ENCODE measurements at regions not wholly inside any gene's neighbourhood (a gene's known extent, or its start where the extent isn't known, plus 50 kb on each side); places are given as distances from the start of the nearest gene placed in this dataset.
"Not testable (repeated sequence)": the region's sequence is repeated elsewhere in the genome, so short reads cannot be mapped to it uniquely, and the experiment has no call there.

DNA sequence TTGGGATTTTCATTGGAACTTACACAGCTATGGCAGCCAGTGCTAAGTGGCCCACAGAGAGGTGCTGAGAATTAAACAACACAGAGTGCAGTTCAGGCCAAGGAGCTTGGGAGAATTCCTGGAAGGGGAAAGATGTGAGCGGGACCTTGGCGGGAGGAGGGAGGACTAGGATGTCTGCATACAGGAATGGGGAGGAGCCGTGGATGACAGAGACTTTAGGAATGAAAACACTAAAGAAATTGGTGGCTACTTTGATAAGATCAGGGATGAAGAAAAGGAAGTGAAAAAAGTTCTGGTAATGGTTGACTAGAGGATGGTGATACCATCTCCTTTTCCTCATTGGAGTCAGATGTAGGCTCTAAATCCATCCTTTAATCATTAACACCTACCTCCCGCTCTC is 234.2 kb upstream of the FZD8 start:
- no peak for DNase-seq

DNA sequence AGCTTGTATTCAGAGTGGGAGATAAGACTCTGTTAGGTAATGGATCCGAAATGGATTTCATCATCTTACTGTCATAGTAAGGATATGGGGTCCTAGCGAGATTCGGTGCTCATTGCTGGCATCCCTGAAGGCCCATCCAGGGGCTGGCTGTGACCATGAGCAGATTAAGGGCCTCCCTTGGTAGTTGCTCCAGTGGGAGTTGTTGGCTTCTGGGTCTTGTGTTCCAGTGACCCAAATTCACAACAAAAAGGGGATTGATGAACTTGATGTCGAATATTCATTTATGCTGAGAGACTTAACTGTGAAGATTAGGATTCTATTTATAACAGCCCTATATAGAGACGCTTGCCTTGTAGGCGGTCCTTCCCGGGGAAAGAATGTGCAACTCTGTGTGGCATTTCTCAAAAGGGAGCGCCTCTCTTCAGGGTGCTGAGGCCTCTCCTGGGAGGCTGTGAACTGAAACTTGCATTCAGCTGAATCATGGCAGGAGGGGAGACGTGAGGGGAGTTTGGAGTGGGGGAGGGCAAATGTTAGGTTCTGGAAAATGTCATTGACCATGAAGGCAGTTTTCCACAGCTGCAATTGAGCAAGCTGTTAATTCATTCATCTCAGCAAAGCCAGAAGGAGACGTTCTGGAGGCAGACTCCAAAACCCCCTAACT is 233.1 kb upstream of the FZD8 start:
- no peak for DNase-seq

DNA sequence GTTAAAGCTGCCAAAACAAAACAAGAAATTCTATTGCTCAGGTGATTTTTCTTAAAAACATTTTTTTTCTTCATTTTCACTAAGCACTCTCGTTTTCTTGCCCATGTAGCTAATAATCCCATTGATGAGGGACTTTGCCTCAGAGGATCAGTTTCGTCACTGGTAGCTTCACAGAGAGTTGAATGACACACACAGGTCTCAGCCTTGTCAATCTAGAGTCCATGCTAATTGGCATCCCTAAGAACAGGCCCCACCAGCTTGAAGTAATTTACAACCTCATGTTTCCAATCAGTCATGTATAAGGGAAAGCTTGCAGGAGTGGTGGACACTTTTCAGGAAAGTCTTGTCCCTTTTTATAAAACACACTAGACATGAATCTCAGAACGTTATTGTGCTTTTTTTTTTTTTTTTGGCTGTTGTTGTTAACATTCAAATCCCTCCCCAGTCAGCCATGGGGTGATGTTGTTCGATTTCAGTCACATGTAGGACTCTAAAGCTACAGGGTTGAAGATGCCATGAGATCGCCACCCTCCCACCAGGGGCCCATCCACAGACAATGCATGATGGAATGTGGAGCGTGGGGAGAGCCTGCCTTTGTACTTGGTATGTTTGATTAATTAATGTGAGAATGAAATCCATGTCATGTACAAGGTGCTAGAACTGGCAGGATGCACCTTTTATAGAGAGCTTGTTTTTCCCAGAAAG is 232.4 kb upstream of the FZD8 start:
- DNase-seq: no peak

DNA sequence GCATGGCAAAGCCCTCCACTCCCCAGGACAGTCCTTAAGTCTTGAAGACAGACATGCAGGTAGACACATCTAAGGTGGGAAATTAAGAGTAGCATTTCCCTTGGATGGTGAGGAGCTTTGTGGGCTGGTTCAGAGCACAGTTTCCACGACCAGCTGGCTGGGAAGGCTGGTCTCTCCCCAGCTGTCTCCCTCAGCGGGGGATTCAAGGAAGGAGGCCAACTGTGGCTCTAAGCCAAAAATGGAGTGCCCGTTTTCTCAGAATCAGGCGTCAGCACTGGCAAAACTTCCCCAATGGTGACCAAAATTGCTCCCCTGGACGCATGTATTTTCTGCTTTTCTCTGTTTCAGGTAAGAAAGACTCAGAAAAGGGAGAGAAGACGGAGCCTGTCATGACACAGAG is 230.6 kb upstream of the FZD8 start:
- DNase-seq: no peak

DNA sequence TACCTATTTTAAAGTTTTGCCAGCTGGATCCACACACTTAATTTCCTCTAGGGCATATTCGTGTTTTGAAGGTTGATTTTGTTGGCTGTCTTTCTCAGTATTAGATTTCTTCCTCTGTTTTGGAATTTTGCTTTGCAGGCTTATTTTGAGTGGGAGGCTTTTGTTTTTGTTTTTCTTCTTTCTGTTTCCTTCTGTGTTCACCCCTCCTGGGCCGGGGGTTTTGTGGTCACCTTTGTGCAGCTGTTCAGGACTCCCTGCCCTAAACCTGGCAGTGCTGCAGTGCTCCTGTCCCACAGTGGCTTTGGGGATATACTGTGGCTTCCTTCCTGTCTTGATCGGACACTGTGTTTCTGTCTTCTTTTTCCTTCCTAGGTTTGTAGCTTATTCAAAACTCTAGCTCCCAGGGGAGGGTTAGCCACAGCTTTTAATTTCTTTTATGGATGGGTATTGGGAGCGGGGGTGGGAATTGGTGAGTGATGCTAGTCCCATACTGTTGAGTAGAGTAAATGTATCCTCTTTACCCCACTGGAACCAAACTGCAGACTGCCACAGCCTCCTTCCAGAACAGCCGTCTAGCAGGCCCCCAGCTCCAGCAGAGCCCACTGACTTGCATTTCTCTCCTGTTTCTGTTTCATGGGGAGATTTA is 228.7 kb upstream of the FZD8 start:
- no peak for DNase-seq

DNA sequence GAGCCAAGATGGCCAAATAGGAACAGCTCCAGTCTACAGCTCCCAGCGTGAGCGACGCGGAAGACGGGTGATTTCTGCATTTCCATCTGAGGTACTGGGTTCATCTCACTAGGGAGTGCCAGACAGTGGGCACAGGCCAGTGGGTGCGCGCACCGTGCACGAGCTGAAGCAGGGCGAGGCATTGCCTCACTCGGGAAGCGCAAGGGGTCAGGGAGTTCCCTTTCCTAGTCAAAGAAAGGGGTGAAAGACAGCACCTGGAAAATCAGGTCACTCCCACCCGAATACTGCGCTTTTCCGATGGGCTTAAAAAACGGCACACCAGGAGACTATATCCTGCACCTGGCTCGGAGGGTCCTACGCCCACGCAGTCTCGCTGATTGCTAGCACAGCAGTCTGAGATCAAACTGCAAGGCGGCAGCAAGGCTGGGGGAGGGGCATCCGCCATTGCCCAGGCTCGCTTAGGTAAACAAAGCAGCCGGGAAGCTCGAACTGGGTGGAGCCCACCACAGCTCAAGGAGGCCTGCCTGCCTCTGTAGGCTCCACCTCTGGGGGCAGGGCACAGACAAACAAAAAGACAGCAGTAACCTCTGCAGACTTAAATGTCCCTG is 216.7 kb upstream of the FZD8 start:
- DNase-seq: not testable (repeated sequence)

DNA sequence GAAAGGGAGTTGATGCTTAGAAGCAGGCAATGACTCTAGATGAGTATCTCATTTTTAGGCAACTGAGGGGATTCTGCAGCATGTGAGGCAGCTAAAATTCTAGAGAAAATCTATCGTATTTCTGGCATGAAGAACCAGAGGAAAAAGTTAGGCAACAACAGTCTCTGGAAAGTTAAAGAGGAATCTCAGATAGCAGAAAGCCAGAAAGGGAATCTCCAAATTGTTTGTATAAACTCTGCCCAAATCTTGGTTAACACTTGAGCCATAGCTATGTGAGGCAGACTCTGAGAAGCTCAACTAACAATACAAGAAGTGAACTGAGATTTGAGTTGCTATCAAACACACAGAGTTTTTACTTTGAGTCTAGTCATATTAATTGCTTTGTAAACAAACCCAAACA is 215.8 kb upstream of the FZD8 start:
- no peak for DNase-seq

DNA sequence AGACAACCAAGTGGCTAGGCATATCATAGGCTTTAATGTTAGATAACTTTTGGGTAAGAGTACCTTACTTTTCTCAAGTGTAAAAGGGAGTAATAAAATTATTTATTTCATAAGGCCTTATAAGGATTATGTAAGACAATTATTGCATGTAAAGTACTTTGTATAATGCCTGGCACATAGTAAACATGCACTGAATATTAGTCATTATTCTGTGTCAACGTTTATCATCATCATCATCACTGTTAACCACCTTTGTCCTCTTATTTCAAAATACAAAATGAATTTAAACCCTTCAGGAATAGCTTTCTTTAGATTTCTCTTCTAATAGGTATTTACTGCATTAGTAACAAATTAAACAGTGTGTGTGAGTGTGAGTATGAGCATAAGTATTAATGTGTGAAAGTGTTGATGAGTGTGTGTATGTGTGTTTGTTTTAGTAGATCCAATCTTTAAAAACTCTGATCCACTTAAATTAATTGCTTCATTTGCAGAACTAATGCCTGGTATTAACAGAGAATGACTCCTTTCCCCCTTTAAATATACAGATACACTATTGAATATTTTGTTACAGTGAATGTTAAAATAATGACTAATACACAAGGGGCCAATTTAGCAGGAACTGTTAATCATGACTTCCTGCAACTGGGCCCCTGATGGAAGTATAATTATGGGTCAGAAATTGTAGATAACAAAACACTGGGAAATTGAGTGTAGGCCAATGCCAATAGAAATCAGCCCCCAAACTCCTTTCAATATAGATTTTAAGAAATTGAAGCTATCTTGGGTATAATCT is 213.3 kb upstream of the FZD8 start:
- no peak for DNase-seq

DNA sequence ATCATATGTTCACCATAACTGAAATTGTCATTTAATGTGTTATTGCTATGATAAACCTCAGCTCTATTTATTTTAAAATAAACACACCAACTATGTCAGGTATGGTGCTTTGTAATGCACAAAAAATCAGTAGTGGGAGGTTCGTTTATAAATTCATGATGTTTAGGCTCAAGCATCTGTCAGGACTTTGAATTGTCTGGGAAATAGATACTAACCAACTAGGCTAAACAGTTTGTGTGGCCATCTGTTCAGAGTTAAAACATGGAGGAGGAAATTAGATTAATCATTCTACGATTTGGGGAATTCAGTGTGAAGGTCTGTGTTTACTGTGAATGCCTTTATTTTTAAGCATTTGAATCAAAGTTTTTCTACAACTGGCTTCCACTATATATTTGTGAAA is 212.6 kb upstream of the FZD8 start:
- no peak for DNase-seq

DNA sequence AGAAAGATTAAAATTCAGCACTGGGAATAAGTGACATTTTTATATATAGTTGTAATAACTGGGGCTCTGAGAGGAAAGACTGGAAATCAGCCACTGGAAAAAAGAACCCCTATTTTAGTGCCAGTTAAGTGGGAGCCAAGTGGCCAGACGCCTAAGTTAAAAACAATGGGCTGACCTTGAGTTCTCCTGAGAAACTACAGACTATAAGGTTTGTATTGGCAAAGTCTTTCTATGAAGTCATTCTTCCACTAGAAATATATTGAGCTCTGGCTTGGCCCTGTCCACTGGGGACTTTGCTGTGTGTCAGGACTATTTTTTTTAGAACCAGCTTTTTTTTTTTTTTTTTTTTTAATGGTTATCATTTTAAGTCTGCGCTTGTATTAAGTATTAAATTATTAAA is 210.6 kb upstream of the FZD8 start:
- no peak for DNase-seq

DNA sequence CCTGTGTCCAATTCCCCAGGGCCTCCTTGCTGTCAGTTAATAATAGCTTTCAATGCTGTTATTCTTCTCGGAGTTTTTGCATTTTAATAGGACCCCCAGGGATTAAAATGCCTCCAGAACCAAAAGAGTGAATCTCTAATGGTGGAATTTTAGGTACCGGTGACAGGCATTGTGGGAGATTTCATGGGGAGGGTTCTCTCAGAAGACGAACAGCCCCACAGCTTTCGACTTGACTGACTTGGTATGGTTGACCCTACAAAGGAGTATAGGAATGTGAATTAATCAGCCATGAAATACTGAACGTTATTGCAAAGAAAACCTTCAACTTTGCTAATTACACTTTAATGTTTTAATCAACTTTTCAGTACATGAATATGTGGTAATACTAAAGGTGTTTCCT is 206.3 kb upstream of the FZD8 start:
- DNase-seq: no peak

DNA sequence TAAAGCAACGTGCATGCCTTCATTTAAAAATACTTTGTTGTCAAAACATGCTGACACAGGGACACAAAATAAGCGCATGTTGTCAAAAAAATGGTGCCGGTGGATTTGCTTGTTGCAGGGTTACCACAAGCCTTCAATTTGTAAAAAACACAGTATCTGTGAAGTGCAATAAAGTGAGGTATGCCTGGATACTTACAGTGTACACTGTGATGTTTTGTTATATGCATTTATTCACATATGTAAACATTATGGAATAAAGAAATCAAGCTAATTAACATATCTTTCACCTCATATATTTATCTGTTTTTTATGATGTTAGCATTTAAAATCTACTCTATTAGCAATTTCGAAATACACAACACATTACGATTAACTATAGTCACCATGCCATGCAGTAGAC is 202.6 kb upstream of the FZD8 start:
- DNase-seq: no peak

DNA sequence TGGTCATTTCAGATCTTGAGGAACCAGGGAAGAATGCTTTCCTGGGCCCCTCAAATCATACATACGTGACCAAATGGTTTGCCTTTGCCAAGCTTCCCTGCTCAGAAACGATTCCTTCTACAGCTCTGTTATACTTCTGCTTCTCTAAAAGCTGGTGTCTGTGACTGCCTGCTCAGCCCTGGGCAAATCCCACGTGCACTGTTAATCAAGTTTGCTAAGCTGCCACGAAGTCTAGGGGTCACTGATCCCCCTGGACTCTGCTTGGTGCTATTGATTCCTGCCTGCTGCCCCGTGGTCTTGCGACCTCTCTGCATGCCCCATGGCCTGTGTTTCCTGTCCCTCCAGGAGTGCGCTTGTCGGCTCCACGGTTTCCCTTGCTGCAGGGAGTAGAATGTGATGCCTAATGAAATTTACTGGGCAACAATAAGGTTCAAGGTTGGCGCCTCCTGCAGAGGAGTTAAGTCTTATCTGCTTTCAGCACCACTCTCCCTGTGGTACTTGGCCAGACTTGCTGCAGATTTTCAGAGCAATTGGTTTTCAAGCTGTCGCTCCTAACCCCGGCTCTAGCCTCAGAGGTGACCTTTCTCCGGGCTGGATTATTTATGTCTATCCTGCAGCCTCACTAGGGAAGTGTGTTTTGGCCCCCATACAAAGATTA is 201.6 kb upstream of the FZD8 start:
- DNase-seq: no peak

DNA sequence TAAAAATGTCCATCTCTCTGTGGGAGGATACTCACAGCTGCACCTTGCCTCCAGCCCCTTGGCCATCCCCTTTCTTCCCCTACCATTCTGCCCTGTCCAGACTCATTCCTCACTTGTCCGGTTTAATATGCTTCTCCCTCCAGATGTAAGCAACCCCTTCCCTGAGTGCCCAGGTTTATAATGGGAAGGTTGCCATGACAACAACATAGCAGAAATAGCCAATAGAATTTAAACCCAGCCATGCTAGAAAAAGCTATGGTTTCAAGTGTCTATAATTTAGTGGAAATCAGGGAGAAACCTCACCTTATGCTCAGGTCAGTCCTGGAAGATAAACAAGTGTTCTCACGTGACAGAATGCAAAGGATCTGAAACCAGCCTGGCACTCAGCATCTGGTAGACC is 196.0 kb upstream of the FZD8 start:
- no peak for DNase-seq

DNA sequence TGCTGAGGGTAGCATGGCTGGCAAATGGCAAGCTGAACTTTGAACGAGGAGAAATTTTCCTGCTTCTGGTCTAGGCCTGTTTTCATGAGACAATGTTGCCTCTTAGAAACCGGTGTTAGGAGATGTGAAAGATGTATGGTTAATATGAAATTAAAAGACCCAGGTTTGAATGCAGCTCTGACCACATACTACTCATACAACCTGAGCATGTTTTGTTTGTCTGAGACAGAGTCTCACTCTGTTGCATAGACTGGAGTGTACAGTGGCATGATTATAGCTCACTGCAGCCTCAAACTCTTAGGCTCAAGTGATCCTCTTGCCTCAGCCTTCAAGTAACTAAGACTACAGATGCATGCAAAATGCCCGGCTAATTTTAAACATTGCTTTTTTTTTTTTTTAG is 193.4 kb upstream of the FZD8 start:
- no peak for DNase-seq

DNA sequence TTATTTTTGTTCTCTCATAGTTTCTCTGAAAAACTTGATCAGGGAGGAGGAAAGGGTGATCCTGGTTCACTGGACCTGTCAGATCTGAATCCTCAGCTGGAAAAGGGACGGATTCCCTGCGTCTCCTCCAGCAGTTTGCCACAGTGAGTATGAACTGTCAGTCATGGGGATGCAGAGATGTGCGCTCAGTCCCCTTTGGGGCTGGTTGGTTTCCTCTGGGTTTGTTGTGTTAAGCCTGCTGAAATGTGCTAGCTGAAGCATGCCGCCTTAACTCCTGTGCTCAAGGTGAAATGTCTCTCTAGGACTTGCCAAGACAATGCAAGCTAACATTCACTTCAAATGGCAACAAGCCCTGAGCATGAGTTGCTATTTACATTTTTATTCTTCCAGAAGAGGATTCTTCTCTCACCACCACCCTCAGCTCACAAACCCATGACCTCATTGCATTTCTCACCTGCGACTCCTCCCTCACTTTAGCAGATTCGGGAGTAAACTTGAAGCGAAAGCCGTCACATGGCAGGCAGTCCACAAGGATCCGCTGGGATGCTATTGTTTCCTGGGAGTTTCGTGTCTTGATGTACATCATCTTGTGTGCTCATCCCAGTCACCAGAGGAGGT is 192.9 kb upstream of the FZD8 start:
- no peak for DNase-seq

DNA sequence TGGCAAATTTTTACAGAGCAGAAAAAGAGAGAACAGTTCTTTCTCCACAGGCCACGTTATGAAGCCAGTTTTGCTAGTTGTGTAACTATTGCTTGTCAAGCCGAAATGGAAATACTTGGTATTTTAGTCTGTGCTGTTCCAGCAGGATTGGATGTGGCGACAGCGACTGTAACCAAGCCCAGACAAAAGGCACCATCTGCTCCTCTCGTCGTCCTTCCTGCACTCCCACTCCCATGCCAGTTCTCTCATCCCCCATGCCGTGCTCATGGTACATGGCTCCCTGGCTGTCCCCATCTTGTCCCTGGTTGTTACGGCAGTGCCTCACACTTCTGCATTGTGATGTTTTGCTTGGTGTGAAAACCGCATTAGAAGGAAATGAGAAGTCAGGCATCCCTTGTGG is 185.7 kb upstream of the FZD8 start:
- no peak for DNase-seq

DNA sequence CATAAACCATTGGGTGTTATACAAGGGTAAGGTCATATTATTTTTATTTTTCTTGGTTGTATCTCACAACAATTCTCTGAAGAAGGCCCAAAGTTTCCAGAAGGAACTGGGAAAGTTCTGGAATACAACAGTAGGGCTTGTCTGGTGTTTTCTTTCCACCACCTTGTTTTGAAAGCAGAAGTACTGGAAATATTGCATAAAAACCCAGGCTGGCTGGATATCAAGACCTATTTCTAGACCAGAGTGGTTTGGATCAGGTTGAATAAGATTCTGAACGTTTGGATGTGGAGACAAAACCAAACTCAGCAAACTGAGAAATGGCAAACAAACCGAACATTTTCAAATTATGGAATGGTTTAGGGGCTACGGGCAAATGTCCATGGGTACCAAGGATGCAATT is 182.6 kb upstream of the FZD8 start:
- no peak for DNase-seq

DNA sequence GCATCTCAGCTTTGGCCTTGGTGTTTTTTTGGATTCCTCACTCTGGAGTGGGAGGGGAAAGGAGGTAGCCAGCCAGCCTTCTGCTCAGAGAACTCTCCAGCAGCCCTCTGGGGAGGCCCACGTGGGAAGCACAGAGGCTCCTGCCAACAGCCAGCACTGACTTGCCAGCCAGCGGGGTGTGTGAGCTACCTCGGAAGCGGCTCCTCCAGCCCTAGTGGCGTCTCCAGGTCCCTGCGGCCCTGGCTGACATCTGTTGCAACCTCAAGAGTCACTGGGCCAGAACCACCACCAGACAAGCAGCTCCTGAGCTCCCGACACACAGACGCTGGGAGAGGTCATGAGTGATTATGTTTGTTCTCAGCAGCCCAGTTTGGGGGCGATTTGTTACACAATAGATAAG is 180.2 kb upstream of the FZD8 start:
- DNase-seq: no peak

DNA sequence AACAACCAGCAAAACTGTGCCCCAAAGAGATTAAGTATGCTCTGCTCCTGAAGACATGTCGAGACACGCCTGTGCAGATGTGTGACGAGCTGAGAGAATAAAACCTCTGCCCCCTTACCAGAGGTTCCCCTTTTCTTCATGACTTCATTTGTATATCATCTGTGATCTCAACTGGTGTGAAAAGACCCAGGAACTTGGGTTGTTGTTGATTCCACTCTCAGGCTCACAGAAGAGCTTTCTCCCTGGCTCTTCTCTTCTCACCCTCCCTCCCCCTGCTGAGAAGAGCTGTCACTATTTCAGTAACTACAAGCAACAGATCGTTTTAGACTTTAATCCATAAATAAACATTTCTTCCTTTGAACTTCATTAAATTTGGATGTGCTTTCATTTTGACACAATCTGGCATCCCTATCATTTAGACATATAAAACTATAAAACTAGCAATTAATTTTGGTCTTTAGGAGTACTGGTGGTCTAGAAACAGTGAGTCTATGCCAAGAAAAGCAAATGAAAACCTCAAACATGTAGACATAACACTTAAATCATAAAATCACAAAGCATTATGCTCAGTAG is 179.3 kb upstream of the FZD8 start:
- no peak for DNase-seq

DNA sequence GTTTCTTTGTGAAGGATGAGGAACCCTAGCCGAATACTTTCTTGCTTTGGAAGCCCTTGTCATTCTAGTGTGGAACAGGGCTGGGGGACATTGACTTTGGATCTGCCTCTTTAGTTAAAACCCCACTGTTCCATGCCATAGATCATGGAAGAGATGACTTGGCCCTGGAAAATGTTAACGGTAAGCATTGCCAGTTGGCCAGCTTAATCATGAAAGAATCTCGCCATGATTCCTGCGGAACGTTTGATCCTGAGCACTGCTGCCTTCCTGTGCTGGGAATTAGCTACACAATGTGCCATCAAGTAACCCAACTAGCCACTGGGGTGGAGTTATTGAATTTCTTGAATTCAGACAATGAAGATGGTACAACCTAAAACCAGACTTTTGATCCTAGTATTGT is 177.6 kb upstream of the FZD8 start:
- no peak for DNase-seq

DNA sequence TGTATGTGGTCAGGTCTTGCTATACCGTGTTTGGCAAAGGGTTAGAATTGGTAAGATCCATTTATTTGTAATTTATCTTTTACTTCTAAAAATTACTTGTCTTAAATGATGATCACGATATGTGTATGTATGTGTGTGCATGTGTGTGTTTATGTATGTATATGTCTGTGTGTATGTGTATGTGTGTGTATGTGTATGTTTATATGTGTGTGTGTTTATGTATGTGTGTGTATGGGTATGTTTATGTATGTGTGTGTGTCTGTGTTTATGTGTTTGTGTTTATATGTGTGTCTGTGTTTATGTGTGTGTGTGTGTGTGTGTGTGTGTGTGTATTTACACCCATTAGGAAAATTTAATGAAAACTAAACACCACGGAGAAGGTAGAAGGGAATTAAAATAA is 176.9 kb upstream of the FZD8 start:
- DNase-seq: no peak

Data from activated CD4-positive, alpha-beta T cell treated with anti-CD3 and anti-CD28 coated beads, Interleukin-2, amount 50 U/mL, for 1 hour (primary cell).